Hepatocyte (in vitro differentiated cells): ENCODE measurements at regions not wholly inside any gene's neighbourhood (a gene's known extent, or its start where the extent isn't known, plus 50 kb on each side); places are given as distances from the start of the nearest gene placed in this dataset.
"Not testable (repeated sequence)": the region's sequence is repeated elsewhere in the genome, so short reads cannot be mapped to it uniquely, and the experiment has no call there.

Source experiments
- DNase-seq: peaks from one replicate; pipeline ENCODE4 v3.0.0-alpha.2; 2016; ENCODE audit warnings: low spot score
- H2AFZ ChIP-seq: fragments of 200-600 bp; sonication (generic); 2 replicates; pipeline ENCODE4 v1.6.0; 2016; ENCODE audit warnings: antibody characterized with exemption, mild to moderate bottlenecking
- H3K27ac ChIP-seq: fragments of 200-600 bp; sonication (generic); 2 replicates; pipeline ENCODE4 v1.5.1; 2016; ENCODE audit warnings: mild to moderate bottlenecking
- H3K27me3 ChIP-seq: fragments of 200-600 bp; sonication (generic); 2 replicates; pipeline ENCODE4 v1.6.1; 2016
- H3K36me3 ChIP-seq: fragments of 200-600 bp; sonication (generic); replicated peaks from 2 replicates; pipeline ENCODE4 v1.5.1; 2016; ENCODE audit warnings: low read depth; ENCODE audit not compliant: insufficient read depth
- H3K4me1 ChIP-seq: fragments of 200-600 bp; sonication (generic); 2 replicates; pipeline ENCODE4 v1.5.1; 2016; ENCODE audit warnings: mild to moderate bottlenecking, moderate library complexity; ENCODE audit not compliant: insufficient read depth
- H3K4me2 ChIP-seq: fragments of 200-600 bp; sonication (generic); 2 replicates; pipeline ENCODE4 v1.6.0; 2016
- H3K4me3 ChIP-seq: fragments of 200-600 bp; sonication (generic); 2 replicates; pipeline ENCODE4 v1.5.1; 2016; ENCODE audit warnings: mild to moderate bottlenecking
- H3K79me2 ChIP-seq: fragments of 200-600 bp; sonication (generic); 2 replicates; pipeline ENCODE4 v1.6.0; 2017; ENCODE audit warnings: mild to moderate bottlenecking
- H3K9me2 ChIP-seq: fragments of 200-600 bp; sonication (generic); replicated peaks from 2 replicates; pipeline ENCODE4 v1.6.0; 2017; ENCODE audit warnings: mild to moderate bottlenecking; ENCODE audit not compliant: insufficient read depth
- H3K9me3 ChIP-seq: fragments of 200-600 bp; sonication (generic); 2 replicates; pipeline ENCODE4 v1.5.1; 2016; ENCODE audit warnings: low read depth, mild to moderate bottlenecking
- H4K20me1 ChIP-seq: fragments of 200-600 bp; sonication (generic); 2 replicates; pipeline ENCODE4 v1.6.0; 2016; ENCODE audit warnings: mild to moderate bottlenecking; ENCODE audit not compliant: insufficient read depth, poor library complexity, severe bottlenecking
- CTCF ChIP-seq: fragments of 200-600 bp; sonication (generic); IDR thresholded peaks from 2 replicates; pipeline ENCODE4 v1.5.1; 2016; ENCODE audit warnings: antibody characterized with exemption, mild to moderate bottlenecking; ENCODE audit not compliant: poor library complexity
- EZH2 ChIP-seq: fragments of 200-600 bp; sonication (generic); IDR thresholded peaks from 2 replicates; pipeline ENCODE4 v1.6.1; 2016; ENCODE audit warnings: antibody characterized with exemption, mild to moderate bottlenecking, borderline replicate concordance
- EZH2phosphoT487 ChIP-seq: fragments of 200-600 bp; sonication (generic); IDR thresholded peaks from one replicate; pipeline ENCODE4 v1.6.1; 2018; ENCODE audit warnings: antibody characterized with exemption, mild to moderate bottlenecking, low read depth, moderate library complexity; ENCODE audit not compliant: unreplicated experiment, severe bottlenecking
- whole genome bisulfite sequencing: methylation state at CpG from one replicate; pipeline ENCODE4 v1.1.6; 2016; ENCODE audit warnings: low lambda C conversion rate; ENCODE audit errors: missing lambda C conversion rate; 5-methylcytosine and 5-hydroxymethylcytosine counted together

- WGBS = 87% methylated on average over 3 of the region's 3 CpGs
- H2AFZ ChIP-seq = no peak overlapping the region
- H3K4me2 ChIP-seq = no peak overlapping the region
These were observed 248.5 kb upstream of the DDHD1 start for GRCh38 chr14:53401646-53402045.

GRCh38 chr14:53399057-53399456, 245.9 kb upstream of the DDHD1 start:
- H3K36me3 ChIP-seq = no peaks in the 10 kb centered on the region
- no peaks in the 10 kb centered on the region for H3K79me2 ChIP-seq
- H3K9me2 ChIP-seq = no peaks in the 10 kb centered on the region
- no peak for DNase-seq
- H3K27me3 ChIP-seq = no peaks in the 10 kb centered on the region
- H3K4me3 ChIP-seq = no peak overlapping the region
- H3K27ac ChIP-seq = no peak overlapping the region
- H4K20me1 ChIP-seq = no peaks in the 10 kb centered on the region
- TF ChIP-seq EZH2 (no peak), EZH2phosphoT487 (no peak), CTCF (no peak)
- WGBS = 77% methylated on average over 7 of the region's 7 CpGs
- no peaks in the 10 kb centered on the region for H3K4me1 ChIP-seq
- no peak overlapping the region for H3K4me2 ChIP-seq
- no peaks in the 10 kb centered on the region for H3K9me3 ChIP-seq
- no peak overlapping the region for H2AFZ ChIP-seq

More at GRCh38 chr14:53401646-53402045, 248.5 kb upstream of the DDHD1 start:
- Histone ChIP-seq H3K27me3 (no peaks in the 10 kb centered on the region), H3K4me1 (no peaks in the 10 kb centered on the region), H3K36me3 (no peaks in the 10 kb centered on the region), H3K9me2 (no peaks in the 10 kb centered on the region), H3K4me3 (no peak overlapping the region), H3K27ac (no peak overlapping the region), H3K9me3 (no peaks in the 10 kb centered on the region), H4K20me1 (no peaks in the 10 kb centered on the region), H3K79me2 (no peaks in the 10 kb centered on the region)
- no peak for TF ChIP-seq EZH2phosphoT487
- DNase-seq = no peak

- Histone ChIP-seq H2AFZ (no peak overlapping the region), H3K27ac (no peak overlapping the region), H4K20me1 (no peaks in the 10 kb centered on the region), H3K36me3 (no peaks in the 10 kb centered on the region), H3K9me2 (no peaks in the 10 kb centered on the region), H3K4me3 (no peak overlapping the region), H3K4me2 (no peak overlapping the region), H3K27me3 (no peaks in the 10 kb centered on the region), H3K79me2 (no peaks in the 10 kb centered on the region), H3K9me3 (no peaks in the 10 kb centered on the region), H3K4me1 (no peaks in the 10 kb centered on the region)
- 98% methylated on average over 2 of the region's 2 CpGs for WGBS
- no peak for DNase-seq
- TF ChIP-seq EZH2 = no peak
- TF ChIP-seq EZH2phosphoT487 = no peak
These were observed 245.5 kb upstream of the DDHD1 start for GRCh38 chr14:53398616-53399015.

- not testable (repeated sequence) for H4K20me1 ChIP-seq, H3K4me3 ChIP-seq, H2AFZ ChIP-seq, H3K4me2 ChIP-seq, DNase-seq, H3K27me3 ChIP-seq, H3K79me2 ChIP-seq, H3K4me1 ChIP-seq, H3K9me2 ChIP-seq, H3K9me3 ChIP-seq, H3K27ac ChIP-seq, H3K36me3 ChIP-seq
- 93% methylated on average over 4 of the region's 4 CpGs for WGBS
These were observed 242.1 kb upstream of the DDHD1 start for GRCh38 chr14:53395267-53395666.

- Histone ChIP-seq H3K4me2 (no peak overlapping the region), H3K4me3 (no peak overlapping the region), H3K4me1 (no peaks in the 10 kb centered on the region), H3K79me2 (no peaks in the 10 kb centered on the region), H3K27ac (no peak overlapping the region), H3K27me3 (no peaks in the 10 kb centered on the region), H2AFZ (no peak overlapping the region), H3K9me2 (no peaks in the 10 kb centered on the region), H3K36me3 (no peaks in the 10 kb centered on the region), H4K20me1 (no peaks in the 10 kb centered on the region), H3K9me3 (no peaks in the 10 kb centered on the region)
- TF ChIP-seq CTCF (no peak), EZH2phosphoT487 (no peak), EZH2 (no peak)
- no peak for DNase-seq
- WGBS = 92% methylated on average over 4 of the region's 4 CpGs
These were observed 238.6 kb upstream of the DDHD1 start for GRCh38 chr14:53391631-53392285.
